WTC11 (cell line): ENCODE measurements at regions not wholly inside any gene's neighbourhood (a gene's known extent, or its start where the extent isn't known, plus 50 kb on each side); places are given as distances from the start of the nearest gene placed in this dataset.
"Not testable (repeated sequence)": the region's sequence is repeated elsewhere in the genome, so short reads cannot be mapped to it uniquely, and the experiment has no call there.

Source experiments
- ATAC-seq: fragments of 200-7000 bp; cut with Tn5 transposase; 2 replicates; pipeline ENCODE4 v1.10.0; 2021; ENCODE audit warnings: mild to moderate bottlenecking, moderate library complexity
- CTCF ChIA-PET: fragments of 300-600 bp; sonication (Branson Sonifier 250); formaldehyde crosslinking; loops from one replicate; lab custom pipeline; 2021; ENCODE audit warnings: antibody characterized with exemption; lab: Charles Lee
- POLR2A ChIA-PET: fragments of 350-600 bp; sonication (Branson Sonifier 250); formaldehyde crosslinking; loops from one replicate; lab custom pipeline; 2021; ENCODE audit warnings: antibody characterized with exemption; lab: Charles Lee
- DNase-seq: peaks from one replicate; pipeline ENCODE4 v3.0.0; 2021; ENCODE audit warnings: low spot score
- H3K27ac Mint-ChIP-seq: 2 replicates; pipeline ENCODE4 v1.8.0; 2021; ENCODE audit warnings: mixed read lengths
- H3K27me3 Mint-ChIP-seq: 2 replicates; pipeline ENCODE4 v1.8.0; 2021; ENCODE audit warnings: low read depth, mild to moderate bottlenecking, moderate library complexity, mixed read lengths
- H3K36me3 Mint-ChIP-seq: 2 replicates; pipeline ENCODE4 v1.8.0; 2021; ENCODE audit warnings: mixed read lengths
- H3K4me1 Mint-ChIP-seq: 2 replicates; pipeline ENCODE4 v1.8.0; 2022; ENCODE audit warnings: mixed read lengths
- H3K4me3 Mint-ChIP-seq: 2 replicates; pipeline ENCODE4 v1.8.0; 2021; ENCODE audit warnings: mild to moderate bottlenecking, moderate library complexity, mixed read lengths
- H3K9me3 Mint-ChIP-seq: 2 replicates; pipeline ENCODE4 v1.8.0; 2021; ENCODE audit warnings: mixed read lengths
- JAZF1 ChIP-seq: fragments of 250-450 bp; sonication (Bioruptor Pico); IDR thresholded peaks from 2 replicates; pipeline ENCODE4 v1.9.0; 2021; ENCODE audit warnings: moderate library complexity, mild to moderate bottlenecking, inconsistent platforms
- OVOL2 ChIP-seq: fragments of 250-450 bp; sonication (Bioruptor Pico); IDR thresholded peaks from 2 replicates; pipeline ENCODE4 v1.9.0; 2021; ENCODE audit warnings: mild to moderate bottlenecking, borderline replicate concordance
- ZBTB21 ChIP-seq: sonication (generic); formaldehyde crosslinking; IDR thresholded peaks from 2 replicates; pipeline ENCODE4 v1.8.1; 2023; ENCODE audit warnings: mild to moderate bottlenecking, missing genetic modification reagents, borderline replicate concordance
- ZNF121 ChIP-seq: sonication (generic); formaldehyde crosslinking; IDR thresholded peaks from 2 replicates; pipeline ENCODE4 v1.8.0; 2023; ENCODE audit warnings: missing genetic modification reagents
- TF ChIP-seq, protein P1 (sequence below): sonication (generic); formaldehyde crosslinking; IDR thresholded peaks from 2 replicates; pipeline ENCODE4 v1.8.0; 2022; ENCODE audit warnings: missing genetic modification reagents
- TF ChIP-seq, protein P2 (sequence below): fragments of 250-450 bp; sonication (Bioruptor Pico); IDR thresholded peaks from 2 replicates; pipeline ENCODE4 v2.1.2; 2022; ENCODE audit warnings: mild to moderate bottlenecking, moderate library complexity
- TF ChIP-seq, protein P3 (sequence below): fragments of 200-600 bp; IDR thresholded peaks from 2 replicates; pipeline ENCODE4 v1.8.0; 2022; ENCODE audit warnings: antibody characterized with exemption
- TF ChIP-seq, protein P4 (sequence below): fragments of 250-450 bp; sonication (Bioruptor Pico); IDR thresholded peaks from 2 replicates; pipeline ENCODE4 v1.9.0; 2021; ENCODE audit warnings: mild to moderate bottlenecking, borderline replicate concordance
- TF ChIP-seq, protein P5 (sequence below): fragments of 250-450 bp; sonication (Bioruptor Pico); IDR thresholded peaks from 2 replicates; pipeline ENCODE4 v1.9.0; 2021; ENCODE audit warnings: mild to moderate bottlenecking

DNA sequence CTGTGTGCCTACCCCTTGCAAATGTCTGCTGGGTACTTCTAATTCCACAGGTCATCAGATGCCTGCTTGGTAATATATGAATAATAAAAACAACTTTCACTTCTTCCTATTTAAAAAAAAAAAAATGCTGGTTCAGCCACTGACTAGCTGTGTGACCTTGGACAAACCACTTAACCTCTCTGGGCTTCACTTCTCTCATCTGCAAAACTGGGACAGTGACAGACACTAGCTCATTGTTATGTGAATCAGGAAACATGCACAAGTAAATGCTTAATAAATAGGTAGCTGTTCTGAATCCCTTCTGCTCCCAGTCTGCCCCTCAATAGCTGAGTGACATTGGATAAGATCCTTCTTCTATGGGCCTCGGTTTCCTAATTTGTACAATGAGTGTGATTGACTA lies 62.6 kb upstream of the HAND1 start:
- Mint-ChIP-seq H3K36me3 (no peaks in the 10 kb centered on the region), H3K4me3 (no peak overlapping the region), H3K9me3 (no peaks in the 10 kb centered on the region), H3K27ac (no peak overlapping the region), H3K27me3 (peaks cover 17% of the 10 kb centered on the region), H3K4me1 (peaks cover 16% of the 10 kb centered on the region)
- ATAC-seq: no peak
- DNase-seq: no peak
- ChIA-PET POLR2A (no interaction called here), CTCF (interaction anchor here (2.7 kb wide), 1 partner anchor 20 kb away, joined by 22 read pairs; no protein-coding TSS in a partner anchor)
- TF ChIP-seq, protein P1, sequence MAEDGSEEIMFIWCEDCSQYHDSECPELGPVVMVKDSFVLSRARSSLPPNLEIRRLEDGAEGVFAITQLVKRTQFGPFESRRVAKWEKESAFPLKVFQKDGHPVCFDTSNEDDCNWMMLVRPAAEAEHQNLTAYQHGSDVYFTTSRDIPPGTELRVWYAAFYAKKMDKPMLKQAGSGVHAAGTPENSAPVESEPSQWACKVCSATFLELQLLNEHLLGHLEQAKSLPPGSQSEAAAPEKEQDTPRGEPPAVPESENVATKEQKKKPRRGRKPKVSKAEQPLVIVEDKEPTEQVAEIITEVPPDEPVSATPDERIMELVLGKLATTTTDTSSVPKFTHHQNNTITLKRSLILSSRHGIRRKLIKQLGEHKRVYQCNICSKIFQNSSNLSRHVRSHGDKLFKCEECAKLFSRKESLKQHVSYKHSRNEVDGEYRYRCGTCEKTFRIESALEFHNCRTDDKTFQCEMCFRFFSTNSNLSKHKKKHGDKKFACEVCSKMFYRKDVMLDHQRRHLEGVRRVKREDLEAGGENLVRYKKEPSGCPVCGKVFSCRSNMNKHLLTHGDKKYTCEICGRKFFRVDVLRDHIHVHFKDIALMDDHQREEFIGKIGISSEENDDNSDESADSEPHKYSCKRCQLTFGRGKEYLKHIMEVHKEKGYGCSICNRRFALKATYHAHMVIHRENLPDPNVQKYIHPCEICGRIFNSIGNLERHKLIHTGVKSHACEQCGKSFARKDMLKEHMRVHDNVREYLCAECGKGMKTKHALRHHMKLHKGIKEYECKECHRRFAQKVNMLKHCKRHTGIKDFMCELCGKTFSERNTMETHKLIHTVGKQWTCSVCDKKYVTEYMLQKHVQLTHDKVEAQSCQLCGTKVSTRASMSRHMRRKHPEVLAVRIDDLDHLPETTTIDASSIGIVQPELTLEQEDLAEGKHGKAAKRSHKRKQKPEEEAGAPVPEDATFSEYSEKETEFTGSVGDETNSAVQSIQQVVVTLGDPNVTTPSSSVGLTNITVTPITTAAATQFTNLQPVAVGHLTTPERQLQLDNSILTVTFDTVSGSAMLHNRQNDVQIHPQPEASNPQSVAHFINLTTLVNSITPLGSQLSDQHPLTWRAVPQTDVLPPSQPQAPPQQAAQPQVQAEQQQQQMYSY (CRISPR knock-in tag): no peak
- TF ChIP-seq, protein P2, sequence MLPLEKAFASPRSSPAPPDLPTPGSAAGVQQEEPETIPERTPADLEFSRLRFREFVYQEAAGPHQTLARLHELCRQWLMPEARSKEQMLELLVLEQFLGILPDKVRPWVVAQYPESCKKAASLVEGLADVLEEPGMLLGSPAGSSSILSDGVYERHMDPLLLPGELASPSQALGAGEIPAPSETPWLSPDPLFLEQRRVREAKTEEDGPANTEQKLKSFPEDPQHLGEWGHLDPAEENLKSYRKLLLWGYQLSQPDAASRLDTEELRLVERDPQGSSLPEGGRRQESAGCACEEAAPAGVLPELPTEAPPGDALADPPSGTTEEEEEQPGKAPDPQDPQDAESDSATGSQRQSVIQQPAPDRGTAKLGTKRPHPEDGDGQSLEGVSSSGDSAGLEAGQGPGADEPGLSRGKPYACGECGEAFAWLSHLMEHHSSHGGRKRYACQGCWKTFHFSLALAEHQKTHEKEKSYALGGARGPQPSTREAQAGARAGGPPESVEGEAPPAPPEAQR (CRISPR knock-in tag): no peak
- TF ChIP-seq, protein P3, sequence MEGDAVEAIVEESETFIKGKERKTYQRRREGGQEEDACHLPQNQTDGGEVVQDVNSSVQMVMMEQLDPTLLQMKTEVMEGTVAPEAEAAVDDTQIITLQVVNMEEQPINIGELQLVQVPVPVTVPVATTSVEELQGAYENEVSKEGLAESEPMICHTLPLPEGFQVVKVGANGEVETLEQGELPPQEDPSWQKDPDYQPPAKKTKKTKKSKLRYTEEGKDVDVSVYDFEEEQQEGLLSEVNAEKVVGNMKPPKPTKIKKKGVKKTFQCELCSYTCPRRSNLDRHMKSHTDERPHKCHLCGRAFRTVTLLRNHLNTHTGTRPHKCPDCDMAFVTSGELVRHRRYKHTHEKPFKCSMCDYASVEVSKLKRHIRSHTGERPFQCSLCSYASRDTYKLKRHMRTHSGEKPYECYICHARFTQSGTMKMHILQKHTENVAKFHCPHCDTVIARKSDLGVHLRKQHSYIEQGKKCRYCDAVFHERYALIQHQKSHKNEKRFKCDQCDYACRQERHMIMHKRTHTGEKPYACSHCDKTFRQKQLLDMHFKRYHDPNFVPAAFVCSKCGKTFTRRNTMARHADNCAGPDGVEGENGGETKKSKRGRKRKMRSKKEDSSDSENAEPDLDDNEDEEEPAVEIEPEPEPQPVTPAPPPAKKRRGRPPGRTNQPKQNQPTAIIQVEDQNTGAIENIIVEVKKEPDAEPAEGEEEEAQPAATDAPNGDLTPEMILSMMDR: no peak
- TF ChIP-seq, protein P4, sequence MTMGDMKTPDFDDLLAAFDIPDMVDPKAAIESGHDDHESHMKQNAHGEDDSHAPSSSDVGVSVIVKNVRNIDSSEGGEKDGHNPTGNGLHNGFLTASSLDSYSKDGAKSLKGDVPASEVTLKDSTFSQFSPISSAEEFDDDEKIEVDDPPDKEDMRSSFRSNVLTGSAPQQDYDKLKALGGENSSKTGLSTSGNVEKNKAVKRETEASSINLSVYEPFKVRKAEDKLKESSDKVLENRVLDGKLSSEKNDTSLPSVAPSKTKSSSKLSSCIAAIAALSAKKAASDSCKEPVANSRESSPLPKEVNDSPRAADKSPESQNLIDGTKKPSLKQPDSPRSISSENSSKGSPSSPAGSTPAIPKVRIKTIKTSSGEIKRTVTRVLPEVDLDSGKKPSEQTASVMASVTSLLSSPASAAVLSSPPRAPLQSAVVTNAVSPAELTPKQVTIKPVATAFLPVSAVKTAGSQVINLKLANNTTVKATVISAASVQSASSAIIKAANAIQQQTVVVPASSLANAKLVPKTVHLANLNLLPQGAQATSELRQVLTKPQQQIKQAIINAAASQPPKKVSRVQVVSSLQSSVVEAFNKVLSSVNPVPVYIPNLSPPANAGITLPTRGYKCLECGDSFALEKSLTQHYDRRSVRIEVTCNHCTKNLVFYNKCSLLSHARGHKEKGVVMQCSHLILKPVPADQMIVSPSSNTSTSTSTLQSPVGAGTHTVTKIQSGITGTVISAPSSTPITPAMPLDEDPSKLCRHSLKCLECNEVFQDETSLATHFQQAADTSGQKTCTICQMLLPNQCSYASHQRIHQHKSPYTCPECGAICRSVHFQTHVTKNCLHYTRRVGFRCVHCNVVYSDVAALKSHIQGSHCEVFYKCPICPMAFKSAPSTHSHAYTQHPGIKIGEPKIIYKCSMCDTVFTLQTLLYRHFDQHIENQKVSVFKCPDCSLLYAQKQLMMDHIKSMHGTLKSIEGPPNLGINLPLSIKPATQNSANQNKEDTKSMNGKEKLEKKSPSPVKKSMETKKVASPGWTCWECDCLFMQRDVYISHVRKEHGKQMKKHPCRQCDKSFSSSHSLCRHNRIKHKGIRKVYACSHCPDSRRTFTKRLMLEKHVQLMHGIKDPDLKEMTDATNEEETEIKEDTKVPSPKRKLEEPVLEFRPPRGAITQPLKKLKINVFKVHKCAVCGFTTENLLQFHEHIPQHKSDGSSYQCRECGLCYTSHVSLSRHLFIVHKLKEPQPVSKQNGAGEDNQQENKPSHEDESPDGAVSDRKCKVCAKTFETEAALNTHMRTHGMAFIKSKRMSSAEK (CRISPR knock-in tag): no peak
- no peak for TF ChIP-seq OVOL2 (CRISPR knock-in tag)

DNA sequence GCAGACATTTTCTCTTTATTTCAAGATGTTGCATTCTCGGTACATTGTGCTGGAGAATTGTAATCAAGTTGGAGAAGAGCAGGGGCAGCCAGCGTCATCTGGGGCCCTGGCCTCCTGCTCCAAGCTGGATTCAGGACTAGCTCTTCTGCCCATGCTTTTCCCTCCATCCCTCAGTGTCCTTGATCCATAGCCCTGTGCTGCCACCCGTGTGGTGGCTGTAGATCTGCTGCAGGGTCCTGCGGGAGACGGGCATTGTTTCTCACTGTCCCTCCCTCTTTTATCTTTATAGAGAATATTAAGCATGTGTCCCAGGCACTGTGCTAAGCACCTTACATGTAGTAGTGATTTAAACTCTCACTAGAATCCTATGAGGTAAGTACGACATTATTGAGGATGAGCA lies 60.5 kb upstream of the HAND1 start:
- ATAC-seq (no peak), DNase-seq (no peak)
- Mint-ChIP-seq H3K36me3 (no peaks in the 10 kb centered on the region), H3K9me3 (no peaks in the 10 kb centered on the region), H3K27ac (no peak overlapping the region), H3K4me1 (peaks cover 22% of the 10 kb centered on the region), H3K4me3 (no peak overlapping the region), H3K27me3 (peaks cover 17% of the 10 kb centered on the region)
- ChIA-PET CTCF (interaction anchor here (2.9 kb wide), 1 partner anchor 17 kb away, joined by 12 read pairs; no protein-coding TSS in a partner anchor), POLR2A (interaction anchor here (0.5 kb wide), 1 partner anchor 46 kb away, joined by 3 read pairs; no protein-coding TSS in a partner anchor)
- TF ChIP-seq JAZF1 (no peak), ZNF121 (no peak), ZBTB21 (no peak)
- TF ChIP-seq, protein P5, sequence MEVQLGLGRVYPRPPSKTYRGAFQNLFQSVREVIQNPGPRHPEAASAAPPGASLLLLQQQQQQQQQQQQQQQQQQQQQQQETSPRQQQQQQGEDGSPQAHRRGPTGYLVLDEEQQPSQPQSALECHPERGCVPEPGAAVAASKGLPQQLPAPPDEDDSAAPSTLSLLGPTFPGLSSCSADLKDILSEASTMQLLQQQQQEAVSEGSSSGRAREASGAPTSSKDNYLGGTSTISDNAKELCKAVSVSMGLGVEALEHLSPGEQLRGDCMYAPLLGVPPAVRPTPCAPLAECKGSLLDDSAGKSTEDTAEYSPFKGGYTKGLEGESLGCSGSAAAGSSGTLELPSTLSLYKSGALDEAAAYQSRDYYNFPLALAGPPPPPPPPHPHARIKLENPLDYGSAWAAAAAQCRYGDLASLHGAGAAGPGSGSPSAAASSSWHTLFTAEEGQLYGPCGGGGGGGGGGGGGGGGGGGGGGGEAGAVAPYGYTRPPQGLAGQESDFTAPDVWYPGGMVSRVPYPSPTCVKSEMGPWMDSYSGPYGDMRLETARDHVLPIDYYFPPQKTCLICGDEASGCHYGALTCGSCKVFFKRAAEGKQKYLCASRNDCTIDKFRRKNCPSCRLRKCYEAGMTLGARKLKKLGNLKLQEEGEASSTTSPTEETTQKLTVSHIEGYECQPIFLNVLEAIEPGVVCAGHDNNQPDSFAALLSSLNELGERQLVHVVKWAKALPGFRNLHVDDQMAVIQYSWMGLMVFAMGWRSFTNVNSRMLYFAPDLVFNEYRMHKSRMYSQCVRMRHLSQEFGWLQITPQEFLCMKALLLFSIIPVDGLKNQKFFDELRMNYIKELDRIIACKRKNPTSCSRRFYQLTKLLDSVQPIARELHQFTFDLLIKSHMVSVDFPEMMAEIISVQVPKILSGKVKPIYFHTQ (CRISPR knock-in tag): no peak

DNA sequence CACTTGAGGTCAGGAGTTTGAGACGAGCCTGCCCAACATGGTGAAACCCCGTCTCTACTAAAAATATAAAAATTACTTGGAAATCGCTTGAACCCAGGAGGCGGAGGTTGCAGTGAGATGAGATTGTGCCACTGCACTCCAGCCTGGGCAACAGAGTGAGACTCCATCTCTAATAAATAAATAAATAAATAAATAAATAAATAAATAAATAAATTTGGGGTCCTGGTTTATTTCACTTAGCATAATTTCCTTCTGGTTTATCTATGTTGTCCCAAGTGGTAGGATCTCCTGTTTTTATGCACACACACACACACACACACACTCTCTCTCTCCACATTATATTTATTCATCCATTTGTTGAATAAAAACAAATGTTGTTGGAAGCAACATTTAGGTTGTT lies 58.4 kb upstream of the HAND1 start:
- DNase-seq, H3K36me3 Mint-ChIP-seq, CTCF ChIA-PET, POLR2A ChIA-PET, H3K4me3 Mint-ChIP-seq, H3K27me3 Mint-ChIP-seq, H3K27ac Mint-ChIP-seq, ATAC-seq: not testable (repeated sequence)
- Mint-ChIP-seq H3K4me1 (peaks cover 16% of the 10 kb centered on the region), H3K9me3 (peaks cover 10% of the 10 kb centered on the region)
